HG03342 (cell line): ENCODE measurements at regions not wholly inside any gene's neighbourhood (a gene's known extent, or its start where the extent isn't known, plus 50 kb on each side); places are given as distances from the start of the nearest gene placed in this dataset.
"Not testable (repeated sequence)": the region's sequence is repeated elsewhere in the genome, so short reads cannot be mapped to it uniquely, and the experiment has no call there.

Source experiments
- ATAC-seq: cut with Tn5 transposase; IDR thresholded peaks from one replicate; pipeline ENCODE4 v1.9.1; 2021; ENCODE audit warnings: mild to moderate bottlenecking, moderate library complexity; ENCODE audit not compliant: unreplicated experiment

DNA sequence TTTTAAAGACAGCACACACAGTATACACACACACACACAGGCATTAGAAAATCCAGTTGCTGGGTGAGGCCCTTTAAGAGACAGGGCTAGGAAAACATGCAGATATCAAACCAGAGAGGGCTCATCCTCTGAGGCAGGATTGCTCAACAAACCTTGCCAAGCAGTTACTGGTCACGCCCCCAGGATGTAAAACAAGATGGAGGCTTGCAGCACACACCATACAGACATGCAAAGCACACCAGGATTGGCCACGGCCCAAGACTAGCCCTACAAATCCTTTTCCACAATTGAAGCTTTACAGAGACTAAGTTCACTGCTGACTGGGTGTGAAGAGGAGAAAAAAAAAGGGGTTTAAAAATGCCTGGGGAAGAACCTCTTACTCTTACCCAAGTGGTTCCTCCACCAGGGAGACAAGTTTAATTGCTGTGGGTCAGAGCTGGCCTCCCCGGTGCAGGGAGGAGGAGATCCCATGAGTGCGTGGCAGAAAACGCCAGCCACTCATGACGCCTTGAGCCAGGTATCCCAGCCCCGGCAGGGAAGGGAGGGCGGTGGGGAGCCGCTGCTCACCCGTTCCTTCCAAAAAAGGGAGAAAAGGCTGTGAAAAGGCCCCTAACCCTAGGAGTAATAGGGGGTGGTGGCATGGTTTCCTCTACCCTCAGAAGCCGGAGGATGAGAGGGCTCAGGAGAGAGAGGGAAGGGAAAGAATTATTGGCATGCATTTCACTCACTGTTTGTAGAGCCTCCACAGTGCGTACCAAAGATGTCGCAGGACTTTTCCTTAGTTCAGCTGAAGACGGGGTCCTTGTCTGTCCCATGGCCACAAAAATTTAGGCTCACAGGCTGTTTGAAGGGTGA, 594.6 kb upstream of the ZP4 start:
- no peak for ATAC-seq

DNA sequence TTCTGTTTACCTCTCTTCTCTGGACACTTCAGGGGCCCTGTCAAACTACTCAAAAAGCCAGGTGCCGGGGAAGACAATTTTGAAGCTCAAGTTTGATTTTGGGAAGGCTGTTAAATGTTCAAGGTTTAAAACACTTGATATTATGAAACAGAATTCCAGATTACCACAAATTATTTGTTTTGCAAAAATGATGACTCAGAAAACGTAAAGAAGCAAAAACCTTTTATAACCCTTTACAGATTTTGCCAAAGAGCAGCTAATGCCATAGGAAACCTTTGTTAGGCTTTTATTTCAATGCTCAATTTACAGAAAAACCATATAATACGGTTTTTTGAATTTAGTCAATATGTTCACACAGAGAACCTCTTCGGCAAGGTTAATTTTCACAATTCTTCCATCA, 593.4 kb upstream of the ZP4 start:
- ATAC-seq: no peak

DNA sequence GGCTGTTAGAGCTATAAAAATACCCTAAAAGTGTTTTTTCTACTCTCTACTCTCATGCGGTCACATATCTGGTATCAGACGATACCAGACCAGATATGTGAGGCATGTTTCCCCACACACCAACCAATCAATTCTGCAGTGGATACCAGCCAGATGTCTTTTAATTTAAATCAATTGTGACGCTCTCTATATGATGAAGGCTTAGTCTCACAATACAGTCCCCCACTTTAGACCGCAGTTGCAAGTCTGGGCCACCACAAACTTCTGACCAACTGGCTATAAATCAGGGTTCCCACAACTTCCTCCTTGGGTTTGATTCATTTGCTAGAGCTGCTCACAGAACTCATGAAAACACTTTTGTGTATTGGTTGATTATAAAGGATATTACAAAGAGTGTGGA, 586.1 kb upstream of the ZP4 start:
- ATAC-seq: no peak

DNA sequence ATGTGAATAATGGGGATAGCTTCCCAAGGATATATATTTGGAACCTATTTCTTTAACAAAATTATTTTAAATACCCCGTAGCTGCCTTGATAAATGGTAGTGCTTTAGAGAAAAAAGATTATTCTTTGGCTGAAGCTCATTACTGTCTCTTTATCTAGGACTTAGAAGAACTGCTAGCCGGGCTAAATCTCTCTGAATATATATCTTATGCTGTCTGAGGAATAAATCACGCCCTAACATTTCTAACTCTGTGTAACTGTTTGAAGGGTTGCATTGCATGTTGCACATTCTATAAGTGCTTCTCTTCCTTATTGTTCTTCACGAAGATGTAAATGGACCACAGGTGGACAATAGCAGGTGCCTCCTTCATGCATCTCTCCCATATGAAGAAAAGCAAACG, 585.0 kb upstream of the ZP4 start:
- ATAC-seq: no peak

DNA sequence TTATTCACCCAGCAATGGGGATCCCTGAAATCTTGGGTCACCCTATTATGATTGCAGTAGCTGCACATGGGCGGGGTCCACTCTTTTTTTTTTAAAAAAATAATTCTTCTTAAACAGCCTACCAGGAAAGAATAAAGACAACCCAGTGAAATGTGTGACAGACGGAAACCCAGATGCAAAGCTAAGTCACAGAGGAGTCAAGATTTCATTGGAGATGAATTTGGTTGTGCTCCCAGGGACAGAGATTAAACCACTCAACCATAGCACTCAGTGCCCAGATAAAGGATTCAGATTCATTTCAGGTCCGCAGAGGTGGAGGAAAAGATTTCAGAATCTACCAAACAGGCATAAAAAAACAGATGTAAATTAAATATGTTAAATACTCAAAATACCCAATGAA, 583.5 kb upstream of the ZP4 start:
- ATAC-seq: no peak

DNA sequence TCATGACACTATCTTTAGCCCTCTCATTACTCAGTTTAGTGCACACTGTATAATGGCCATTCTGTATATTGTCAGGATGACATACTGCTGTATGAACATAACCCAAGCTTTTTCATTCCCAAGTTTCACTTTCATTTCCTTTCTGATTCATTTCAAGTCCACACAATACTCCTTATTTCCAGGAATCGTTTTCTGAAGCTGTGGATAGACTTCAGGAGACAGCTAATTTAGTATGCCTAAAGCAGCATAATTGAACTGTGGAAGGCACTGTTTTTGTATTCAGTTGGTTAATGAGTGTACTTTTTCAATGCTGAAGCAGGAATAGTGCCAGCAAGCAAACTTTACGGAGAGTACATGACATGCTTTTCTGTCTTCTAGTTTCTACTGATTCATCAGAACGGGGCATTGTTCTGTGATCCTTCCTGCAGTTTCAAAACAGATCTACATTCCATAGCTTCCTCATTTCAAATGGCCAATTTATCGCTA, 578.5 kb upstream of the ZP4 start:
- ATAC-seq: no peak

DNA sequence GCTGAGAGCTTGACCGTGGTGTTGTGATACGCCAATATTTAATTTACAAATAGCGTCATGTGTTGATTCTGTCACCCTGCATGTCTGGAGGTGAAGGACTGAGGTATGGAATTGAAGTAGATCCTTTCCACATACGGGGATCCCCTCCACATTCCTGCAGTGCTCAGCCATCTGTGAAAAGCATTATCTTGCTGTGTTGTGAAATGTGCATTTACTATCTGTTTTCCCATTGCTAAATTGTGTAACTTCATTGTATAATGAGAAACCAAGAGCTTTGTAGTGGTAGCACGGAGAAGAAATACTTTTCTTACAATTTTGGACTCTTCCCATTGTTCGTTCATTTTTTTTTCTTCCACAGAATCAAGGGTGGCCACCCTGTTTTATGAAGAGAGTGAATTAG, 577.3 kb upstream of the ZP4 start:
- ATAC-seq: no peak

DNA sequence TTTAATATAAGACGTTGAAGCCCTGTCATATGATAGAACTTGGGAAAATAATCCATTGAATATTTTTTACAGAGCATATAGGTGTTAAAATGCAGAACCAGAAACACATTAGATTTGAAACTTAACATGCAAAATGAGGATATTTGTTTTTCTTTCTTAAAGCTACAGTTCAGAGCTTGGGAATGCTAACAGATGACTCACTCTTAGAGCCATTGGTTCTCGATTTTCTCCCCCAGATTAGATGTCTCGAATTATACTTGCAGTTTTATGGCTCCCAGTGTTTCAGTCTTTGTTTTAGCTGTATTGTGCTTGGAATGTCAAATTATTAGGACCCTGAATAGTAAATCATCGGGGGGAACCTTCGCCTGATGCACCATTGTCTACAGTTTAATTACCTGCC, 575.7 kb upstream of the ZP4 start:
- ATAC-seq: no peak

DNA sequence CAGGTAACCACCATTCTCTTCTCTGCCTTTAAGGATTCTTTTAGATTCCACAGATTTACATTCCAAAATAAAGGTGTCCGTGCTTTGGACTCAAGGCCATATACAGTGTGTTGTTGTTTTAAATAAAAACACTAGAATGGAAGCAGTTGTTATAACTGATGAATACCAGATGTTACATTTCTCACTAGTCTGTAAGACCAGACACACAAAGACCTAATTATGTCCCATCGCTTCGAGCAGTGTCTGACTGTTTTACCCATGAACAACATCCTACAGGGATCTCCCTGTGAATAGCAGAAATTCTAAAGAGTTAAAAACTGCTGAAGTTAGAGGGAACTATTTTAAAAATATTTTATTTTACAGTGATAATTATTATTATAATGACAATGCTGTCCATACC, 574.7 kb upstream of the ZP4 start:
- no peak for ATAC-seq

DNA sequence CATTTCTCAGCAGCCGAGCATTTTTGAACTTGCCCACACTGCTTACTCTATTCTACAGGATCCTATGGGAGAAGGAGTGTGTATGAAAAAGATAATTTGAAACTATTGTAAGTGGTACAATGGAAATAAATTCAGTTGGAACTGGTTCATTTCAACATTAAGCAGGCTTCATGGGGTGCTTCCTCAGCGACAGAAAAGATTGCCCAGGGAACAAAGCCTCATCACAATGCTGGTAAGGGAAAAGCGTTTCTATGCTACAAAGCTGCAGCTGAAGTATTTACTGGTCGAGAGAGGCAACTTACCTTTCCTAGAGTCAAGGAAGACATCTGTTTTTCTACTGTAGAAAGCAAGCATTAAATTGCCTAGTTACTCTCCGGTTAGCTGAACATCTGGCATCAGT, 568.2 kb upstream of the ZP4 start:
- ATAC-seq: no peak

DNA sequence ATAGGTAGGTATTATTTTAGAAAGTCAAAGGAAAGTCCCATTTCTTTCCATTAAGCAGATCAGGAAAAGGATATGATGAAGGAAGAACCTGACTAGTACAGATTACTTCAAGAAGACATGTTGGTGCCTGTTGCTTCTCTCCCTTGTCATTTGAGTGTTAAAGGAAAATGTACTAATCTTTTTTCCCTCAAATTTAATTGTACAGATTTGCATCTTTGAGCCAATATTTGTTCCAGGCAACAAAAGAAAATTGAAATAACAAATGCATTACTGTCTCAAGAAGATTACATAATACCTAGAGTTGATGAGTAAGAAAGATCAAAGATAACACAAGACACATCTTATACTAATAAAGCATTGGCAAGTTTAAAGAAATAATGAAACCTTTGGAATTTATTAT, 566.9 kb upstream of the ZP4 start:
- no peak for ATAC-seq

DNA sequence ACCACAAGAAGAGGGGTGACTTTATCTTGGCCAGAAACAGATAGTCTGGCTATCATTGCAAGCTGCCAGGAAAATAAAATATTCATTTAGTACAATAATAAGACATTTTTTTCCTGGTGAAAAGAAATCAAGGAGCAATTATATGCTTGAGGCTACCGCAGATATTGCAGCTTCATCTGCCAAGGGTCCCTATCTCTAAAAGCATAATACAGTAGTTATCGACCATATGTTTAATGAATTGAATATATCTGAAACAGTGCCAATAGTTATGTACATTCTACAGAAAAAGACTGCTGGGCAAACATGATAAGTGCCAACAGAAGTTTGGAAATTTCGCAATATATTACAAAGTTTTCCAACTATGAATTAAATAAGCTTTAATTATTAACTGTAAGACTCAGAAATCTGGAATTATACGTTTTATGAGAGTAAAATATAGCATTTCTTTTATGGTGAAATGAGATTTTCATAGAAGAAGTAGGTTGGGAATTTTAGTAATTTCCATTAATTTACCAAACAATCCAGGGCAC, 561.1 kb upstream of the ZP4 start:
- ATAC-seq: no peak

DNA sequence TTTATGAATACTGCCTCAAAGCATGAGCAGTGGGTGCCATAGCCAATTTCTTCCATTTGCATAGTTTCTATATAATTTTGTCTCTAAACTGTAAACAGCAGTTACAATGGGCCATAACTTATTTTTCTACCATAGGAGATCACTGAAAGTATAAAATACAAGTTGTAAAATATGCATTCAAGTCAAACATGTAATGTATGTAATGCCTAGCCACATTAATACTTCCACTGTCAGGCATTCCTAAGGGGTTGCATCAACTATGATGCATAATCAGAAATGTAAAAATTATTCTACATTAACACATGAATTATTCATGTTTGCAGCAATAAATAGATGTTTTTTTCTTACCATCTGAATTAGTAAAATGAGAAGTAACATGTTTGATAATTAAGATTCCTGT, 560.3 kb upstream of the ZP4 start:
- no peak for ATAC-seq

DNA sequence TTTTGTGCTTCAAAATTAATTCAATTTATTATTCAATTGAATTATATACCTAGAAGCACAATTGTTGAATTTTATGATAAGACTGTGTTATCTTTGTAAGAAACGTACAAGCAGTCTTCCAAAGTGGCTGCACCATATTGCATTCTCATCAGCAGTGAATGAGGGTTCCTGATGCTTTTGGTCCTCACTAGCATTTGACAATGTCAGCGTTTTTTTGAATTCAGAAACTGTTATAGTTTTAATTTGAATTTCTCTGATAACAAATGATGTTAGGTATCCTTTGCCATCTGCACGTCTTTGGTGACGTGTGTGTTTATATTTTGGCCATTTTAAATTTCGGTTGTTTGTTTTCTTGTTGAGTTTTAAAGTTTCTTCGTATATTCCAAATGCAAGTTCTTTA, 553.0 kb upstream of the ZP4 start:
- no peak for ATAC-seq

DNA sequence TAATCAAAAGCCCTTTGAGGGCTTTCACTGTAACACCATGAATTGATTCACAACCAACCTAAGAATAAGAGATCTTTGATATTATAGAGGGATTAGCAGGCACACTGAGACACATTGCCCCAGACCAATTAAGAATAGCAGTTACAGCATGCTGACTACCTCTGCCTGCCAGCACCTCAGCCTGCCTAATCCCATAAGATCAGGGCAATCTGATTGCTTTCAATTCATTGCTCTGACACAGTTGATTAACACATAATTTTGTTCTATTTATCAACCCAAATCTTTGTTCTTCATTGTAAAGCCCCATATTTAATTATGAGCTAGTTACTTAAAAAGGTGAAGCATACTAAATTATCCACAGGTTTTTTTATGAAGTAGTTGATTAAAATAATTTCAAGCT, 548.8 kb upstream of the ZP4 start:
- ATAC-seq: no peak

DNA sequence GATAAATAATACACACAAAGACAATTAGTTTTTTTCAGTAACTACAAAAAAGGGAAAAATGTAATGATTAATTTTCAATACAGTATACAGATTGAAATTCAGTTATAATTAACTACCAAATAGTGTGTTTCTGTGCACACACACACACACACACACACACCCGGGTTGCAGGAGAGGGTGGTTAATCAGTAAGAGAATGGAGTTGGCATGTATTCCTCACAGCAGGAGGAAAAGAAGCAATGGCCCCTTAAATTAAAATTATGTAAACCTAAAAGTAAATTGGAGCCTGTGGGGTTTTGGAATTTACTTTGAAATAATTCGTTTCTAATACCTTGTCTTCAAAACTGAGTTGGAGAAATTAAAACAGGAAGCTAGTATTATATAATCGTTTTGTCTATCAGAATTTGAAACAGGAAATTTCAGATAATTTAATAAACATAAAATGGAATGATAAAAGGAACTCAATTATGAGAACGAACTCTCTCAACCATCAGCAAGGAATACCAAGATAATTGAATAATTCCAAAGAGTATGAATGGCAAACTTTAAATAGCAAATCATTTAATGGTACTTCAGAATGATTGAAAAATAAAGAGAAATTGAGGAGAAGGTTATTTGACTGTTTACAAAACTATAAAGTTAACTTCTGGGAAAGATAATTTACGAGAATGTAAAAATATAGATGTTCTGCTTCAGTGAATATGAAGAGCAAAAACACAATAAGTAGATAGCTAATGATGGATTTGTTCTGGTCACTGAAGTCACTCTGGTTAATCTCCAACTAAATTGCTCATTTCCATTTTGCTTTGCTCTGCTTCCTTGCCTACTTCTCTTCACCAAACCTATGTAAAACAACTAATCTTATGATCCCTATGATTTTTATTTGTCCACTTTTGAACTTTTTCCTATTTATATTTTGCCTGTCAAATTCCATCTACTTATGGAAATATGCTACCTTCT, 547.9 kb upstream of the ZP4 start:
- no peak for ATAC-seq

DNA sequence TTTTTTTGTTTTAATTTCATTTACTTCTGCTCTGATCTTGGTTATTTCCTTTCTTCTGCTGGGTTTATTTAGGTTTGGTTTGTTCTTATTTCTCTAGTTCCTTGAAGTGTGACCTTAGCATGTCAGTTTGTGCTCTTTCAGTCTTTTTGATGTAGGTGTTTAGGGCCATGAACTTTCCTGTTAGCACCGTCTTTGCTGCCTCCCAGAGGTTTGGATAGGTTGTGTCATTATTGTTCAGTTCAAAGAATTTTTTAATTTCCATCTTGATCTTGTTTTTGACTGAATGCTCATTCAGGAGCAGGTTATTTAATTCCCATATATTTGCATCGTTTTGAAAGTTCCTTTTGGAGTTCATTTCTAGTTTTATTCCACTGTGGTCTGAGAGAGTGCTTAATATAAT, 539.0 kb upstream of the ZP4 start:
- ATAC-seq: not testable (repeated sequence)

DNA sequence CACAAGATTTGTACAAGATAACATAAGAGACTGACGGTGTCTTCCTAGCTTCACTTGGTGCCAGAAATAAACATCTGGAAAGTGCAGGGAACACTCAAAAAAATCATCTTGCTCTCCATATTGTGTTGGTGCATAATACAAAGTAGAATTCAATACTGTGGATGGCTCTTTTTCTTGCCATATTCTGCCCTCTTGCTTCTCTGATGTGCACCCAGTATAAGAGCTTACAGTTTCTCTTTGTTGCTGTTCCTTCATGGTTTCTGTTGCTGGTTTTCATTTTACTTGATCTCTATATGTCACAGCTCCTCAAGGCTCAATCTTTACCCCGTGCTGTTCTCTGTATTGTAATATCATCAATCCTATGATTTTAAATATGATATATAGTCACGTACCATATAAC, 528.5 kb upstream of the ZP4 start:
- no peak for ATAC-seq

DNA sequence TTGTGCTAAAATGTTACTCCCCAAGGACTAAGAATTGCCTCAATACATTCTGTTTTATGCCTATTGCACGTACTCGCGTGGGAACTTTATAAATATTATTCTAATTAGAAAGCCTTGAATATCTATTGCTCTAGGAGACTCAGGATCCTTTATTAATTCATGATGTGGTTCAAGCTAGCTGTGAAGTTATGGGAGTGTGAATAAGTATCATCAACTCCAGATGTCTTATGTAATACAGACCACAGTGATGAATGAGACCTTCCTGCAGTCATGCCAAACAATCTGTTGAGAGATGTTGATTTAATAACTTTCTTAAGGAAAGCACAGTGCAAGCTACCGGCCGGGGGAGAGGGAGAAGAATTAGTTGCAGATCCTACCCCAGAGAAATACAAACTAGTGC, 519.2 kb upstream of the ZP4 start:
- no peak for ATAC-seq

DNA sequence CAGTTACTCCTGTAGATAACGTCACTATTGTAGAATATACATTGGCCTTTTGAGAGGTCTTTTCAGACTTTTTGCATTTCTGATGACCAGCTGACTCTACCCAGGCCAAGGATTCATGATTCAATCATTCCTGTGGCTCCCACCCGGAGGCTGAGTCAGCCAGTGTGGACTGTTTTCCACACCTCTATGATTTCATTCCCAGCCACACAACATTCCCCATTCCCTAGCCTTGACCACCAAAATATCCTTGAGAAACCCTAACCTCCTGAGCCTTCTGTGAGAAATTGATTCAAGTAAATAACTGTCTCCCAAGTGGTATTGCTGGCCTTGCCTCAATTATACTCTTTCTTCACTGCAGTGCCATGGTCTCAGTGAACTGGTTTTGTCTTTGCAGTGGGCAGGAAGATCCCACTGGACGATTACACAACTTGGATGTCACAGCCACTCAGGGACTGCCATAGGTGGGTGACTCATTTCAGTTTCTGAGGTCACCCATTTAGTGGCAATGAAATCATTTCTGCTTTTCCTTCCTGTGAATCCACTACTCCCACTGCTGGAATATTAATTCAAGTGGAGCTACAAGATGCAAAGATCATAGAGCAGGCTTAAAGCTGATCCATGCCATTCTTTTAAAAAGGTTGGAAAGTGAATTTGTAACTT, 518.6 kb upstream of the ZP4 start:
- no peak for ATAC-seq

DNA sequence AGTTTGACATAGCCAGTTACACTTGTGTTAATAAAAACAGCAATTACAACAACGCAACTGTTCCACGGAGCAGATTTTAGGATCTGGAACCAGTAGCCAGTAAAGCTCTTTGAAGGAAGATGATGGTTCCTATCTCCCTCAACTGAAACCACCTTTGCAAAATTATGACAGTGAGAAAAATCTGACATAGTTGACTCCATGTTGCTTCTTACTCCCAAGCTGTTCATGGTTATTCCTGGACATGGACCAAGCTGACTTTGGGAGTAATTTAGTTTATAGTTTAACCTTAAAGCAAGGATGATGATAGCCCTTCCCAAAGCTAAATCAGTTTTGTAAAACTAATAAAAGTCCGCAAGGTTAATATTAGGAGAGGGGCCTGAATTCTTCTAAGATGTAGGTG, 518.0 kb upstream of the ZP4 start:
- ATAC-seq: no peak
